CD14-positive monocyte (primary cell): ENCODE measurements at regions not wholly inside any gene's neighbourhood (a gene's known extent, or its start where the extent isn't known, plus 50 kb on each side); places are given as distances from the start of the nearest gene placed in this dataset.

Source experiments
- DNase-seq, 3 donors: peaks; one replicate each; pipeline ENCODE4 v3.0.0-alpha.2; 2011 to 2022
- H2AFZ ChIP-seq: 2 replicates; pipeline ENCODE4 v1.6.0; 2012; ENCODE audit warnings: mild to moderate bottlenecking, low read depth, low read length, inconsistent platforms; ENCODE audit not compliant: insufficient read depth, poor library complexity, severe bottlenecking
- H3K27ac ChIP-seq, 2 donors: 1 replicate in 1 of 2; 2 replicates in 1 of 2; pipeline ENCODE4 v1.5.1; 2012 to 2013; ENCODE audit warnings: low read length in 2 of 2, control low read depth in 1 of 2, inconsistent platforms in 1 of 2, low read depth in 1 of 2, mild to moderate bottlenecking in 1 of 2
- H3K27me3 ChIP-seq, 2 donors: one replicate each; pipeline versions ENCODE4 v1.6.0 to v1.6.1; 2011 to 2013; ENCODE audit warnings: low read length in 2 of 2; ENCODE audit not compliant: control insufficient read depth in 2 of 2, insufficient read depth in 2 of 2
- H3K36me3 ChIP-seq, 2 donors: replicated peaks in 1 of 2; 1 replicate in 1 of 2; 2 replicates in 1 of 2; pipeline versions ENCODE4 v1.5.1 to v1.6.1; 2012 to 2013; ENCODE audit warnings: low read length in 2 of 2, control low read depth in 1 of 2, inconsistent platforms in 1 of 2, mild to moderate bottlenecking in 1 of 2; ENCODE audit not compliant: insufficient read depth in 2 of 2, control insufficient read depth in 1 of 2
- H3K4me1 ChIP-seq, 2 donors: 1 replicate in 1 of 2; 2 replicates in 1 of 2; pipeline versions ENCODE4 v1.5.1 to v1.6.1; 2012 to 2013; ENCODE audit warnings: low read length in 2 of 2, control low read depth in 1 of 2, inconsistent platforms in 1 of 2, mild to moderate bottlenecking in 1 of 2, moderate library complexity in 1 of 2; ENCODE audit not compliant: insufficient read depth in 2 of 2, control insufficient read depth in 1 of 2
- H3K4me2 ChIP-seq: replicated peaks from 2 replicates; pipeline ENCODE3; 2012; ENCODE audit warnings: low read length, moderate library complexity, mild to moderate bottlenecking; ENCODE audit not compliant: poor library complexity, severe bottlenecking; ENCODE audit errors: extremely low read depth
- H3K4me3 ChIP-seq, 3 experiments: fragments of 200-600 bp in 1 of 3; sonication (generic) in 1 of 3; replicated peaks in 1 of 3; 1 replicate in 2 of 3; 2 replicates in 1 of 3; pipeline ENCODE4 v1.5.1; 2011 to 2013; ENCODE audit warnings: low read length in 3 of 3, mild to moderate bottlenecking in 3 of 3, control low read depth in 2 of 3, low read depth in 2 of 3, inconsistent platforms in 1 of 3, moderate library complexity in 1 of 3
- H3K79me2 ChIP-seq: 2 replicates; pipeline ENCODE4 v1.6.0; 2012; ENCODE audit warnings: mild to moderate bottlenecking, control low read depth, inconsistent platforms, low read length, moderate library complexity; ENCODE audit not compliant: insufficient read depth
- H3K9ac ChIP-seq: 2 replicates; pipeline ENCODE4 v1.6.0; 2017; ENCODE audit warnings: low read length, mild to moderate bottlenecking; ENCODE audit not compliant: insufficient read depth, poor library complexity, severe bottlenecking
- H3K9me3 ChIP-seq, 2 donors: replicated peaks in 1 of 2; 1 replicate in 1 of 2; 2 replicates in 1 of 2; pipeline versions ENCODE4 v1.5.1 to v1.6.1; 2012 to 2013; ENCODE audit warnings: low read length in 2 of 2, control low read depth in 1 of 2; ENCODE audit not compliant: control insufficient read depth in 1 of 2, insufficient read depth in 1 of 2
- H4K20me1 ChIP-seq: 2 replicates; pipeline ENCODE4 v1.6.0; 2012; ENCODE audit warnings: mild to moderate bottlenecking, low read length, control low read depth, moderate library complexity; ENCODE audit not compliant: insufficient read depth
- H3K27ac Mint-ChIP-seq, 7 donors: one replicate each; pipeline ENCODE4 v1.8.0; 2020; ENCODE audit warnings: mild to moderate bottlenecking in 7 of 7, mixed read lengths in 7 of 7, moderate library complexity in 6 of 7, inconsistent platforms in 2 of 7
- H3K27me3 Mint-ChIP-seq, 3 donors: one replicate each; pipeline ENCODE4 v1.8.0; 2021 to 2022; ENCODE audit warnings: low read depth in 3 of 3, mild to moderate bottlenecking in 3 of 3, mixed read lengths in 3 of 3, moderate library complexity in 3 of 3, inconsistent platforms in 1 of 3
- H3K36me3 Mint-ChIP-seq, 2 donors: one replicate each; pipeline ENCODE4 v1.8.0; 2020; ENCODE audit warnings: mixed read lengths in 2 of 2, inconsistent platforms in 1 of 2, mild to moderate bottlenecking in 1 of 2
- H3K4me1 Mint-ChIP-seq: one replicate; pipeline ENCODE4 v1.8.0; 2020; ENCODE audit warnings: mild to moderate bottlenecking, mixed read lengths
- H3K4me3 Mint-ChIP-seq, 2 donors: one replicate each; pipeline ENCODE4 v1.8.0; 2020; ENCODE audit warnings: mild to moderate bottlenecking in 2 of 2, mixed read lengths in 2 of 2, moderate library complexity in 1 of 2
- H3K9me3 Mint-ChIP-seq, 7 donors: one replicate each; pipeline ENCODE4 v1.8.0; 2020 to 2022; ENCODE audit warnings: mixed read lengths in 7 of 7, mild to moderate bottlenecking in 6 of 7, moderate library complexity in 6 of 7, inconsistent platforms in 2 of 7
- CTCF ChIP-seq: fragments of 200-600 bp; IDR thresholded peaks from one replicate; pipeline ENCODE4 v1.8.0; 2022; ENCODE audit warnings: antibody characterized with exemption, mild to moderate bottlenecking
- WGBS: methylation state at CpG from one replicate; pipeline ENCODE4 v1.1.5; 2013; ENCODE audit warnings: missing lambda C conversion rate; ENCODE audit not compliant: insufficient coverage; 5-methylcytosine and 5-hydroxymethylcytosine counted together
- intact Hi-C, 2 donors: fragments of 100-400 bp; cut with micrococcal nuclease; formaldehyde crosslinking; loops; one replicate each; pipeline versions ENCODE4 v1.15.0 to v1.15.1; 2023

GRCh38 chr14:61176686-61177085 lies 104.5 kb downstream of the TMEM30B start:
- H3K27me3 ChIP-seq: peaks cover 0 to 1% of the 10 kb centered on the region in 2 donors
- H3K27ac ChIP-seq: no peak overlapping the region
- Mint-ChIP-seq H3K36me3 (no peaks in the 10 kb centered on the region), H3K27me3 (peaks cover 13 to 19% (median 14%) of the 10 kb centered on the region in 3 donors), H3K27ac (no peak overlapping the region), H3K9me3 (peaks cover 0 to 13% (median 8%) of the 10 kb centered on the region in 7 donors), H3K4me3 (no peak overlapping the region), H3K4me1 (no peaks in the 10 kb centered on the region)
- H2AFZ ChIP-seq: no peak overlapping the region
- H3K9ac ChIP-seq: no peak overlapping the region
- peaks cover 8 to 9% of the 10 kb centered on the region in 2 donors for H3K9me3 ChIP-seq
- DNase-seq: no peak
- no peaks in the 10 kb centered on the region for H3K79me2 ChIP-seq
- H3K4me1 ChIP-seq: no peaks in the 10 kb centered on the region
- 67% methylated on average over 1 of the region's 2 CpGs for WGBS
- intact Hi-C loops: no loop called here
- H3K4me2 ChIP-seq: no peak overlapping the region
- TF ChIP-seq CTCF: no peak
- H4K20me1 ChIP-seq: no peaks in the 10 kb centered on the region
- H3K4me3 ChIP-seq: no peak overlapping the region
- H3K36me3 ChIP-seq: no peaks in the 10 kb centered on the region

GRCh38 chr14:61174987-61175386 lies 106.2 kb downstream of the TMEM30B start:
- Histone ChIP-seq H3K4me2 (no peak overlapping the region), H3K9me3 (peaks cover 8 to 9% of the 10 kb centered on the region in 2 donors), H3K36me3 (no peaks in the 10 kb centered on the region), H3K79me2 (no peaks in the 10 kb centered on the region), H3K27me3 (peaks cover 0 to 5% of the 10 kb centered on the region in 2 donors), H4K20me1 (no peaks in the 10 kb centered on the region), H2AFZ (no peak overlapping the region), H3K27ac (no peak overlapping the region), H3K4me1 (no peaks in the 10 kb centered on the region), H3K4me3 (no peak overlapping the region), H3K9ac (no peak overlapping the region)
- H3K4me1 Mint-ChIP-seq: no peaks in the 10 kb centered on the region
- no peak overlapping the region for H3K27ac Mint-ChIP-seq
- WGBS: 75% methylated on average over 1 of the region's 2 CpGs
- peaks cover 6 to 18% (median 10%) of the 10 kb centered on the region in 3 donors for H3K27me3 Mint-ChIP-seq
- intact Hi-C loops: no loop called here
- H3K36me3 Mint-ChIP-seq: no peaks in the 10 kb centered on the region
- no peak for DNase-seq
- no peak for TF ChIP-seq CTCF
- H3K9me3 Mint-ChIP-seq: peaks cover 0 to 13% (median 11%) of the 10 kb centered on the region in 7 donors
- no peak overlapping the region for H3K4me3 Mint-ChIP-seq
